ENCODE measurements at regions not wholly inside any gene's neighbourhood (a gene's known extent, or its start where the extent isn't known, plus 50 kb on each side); places are given as distances from the start of the nearest gene placed in this dataset. TPM values are rescaled to one million over a fixed set of nuclear protein-coding genes. Genes with fewer than 3 reads are reported as not detected.
A peak's percentile ranks its signal among the peaks of the same experiment; 100 is the strongest.

DNA sequence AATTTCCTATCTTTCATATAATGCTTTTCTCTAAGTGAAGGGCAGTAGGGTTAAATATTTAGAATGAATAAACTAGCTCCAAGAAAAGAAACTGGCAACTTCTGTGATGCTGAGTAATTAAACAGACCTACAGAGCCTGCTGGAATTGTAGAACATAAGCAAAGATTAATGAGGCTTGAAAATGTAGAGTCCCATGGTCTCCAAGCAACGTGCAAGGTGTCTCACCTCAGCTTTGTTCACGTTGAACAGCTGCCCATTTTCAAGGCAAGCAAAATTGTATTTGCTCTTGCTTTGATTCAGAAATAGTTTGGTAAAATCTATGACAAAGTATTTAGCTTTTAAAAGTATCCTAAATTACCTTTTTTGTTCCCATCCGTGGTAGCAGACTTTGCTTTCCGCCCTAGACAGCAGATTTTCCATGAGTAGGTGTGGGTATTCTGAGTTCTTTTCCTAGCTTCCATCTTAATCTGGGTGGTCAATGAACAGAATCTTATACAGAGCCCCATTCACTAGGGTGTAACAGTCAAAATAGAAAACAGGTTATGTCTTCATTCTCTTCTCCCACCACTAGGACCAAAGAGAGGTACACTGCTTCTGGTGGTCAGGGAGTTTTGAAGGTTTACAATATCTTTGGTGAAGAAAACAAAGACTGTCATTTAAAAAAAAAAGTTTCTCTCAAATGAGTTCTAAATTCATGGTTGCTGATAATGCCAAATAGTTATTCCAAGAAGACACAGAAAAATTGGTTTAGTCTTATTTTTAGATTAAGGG, 52.1 kb upstream of the TYRP1 start:
- TF ChIP-seq, protein P1, sequence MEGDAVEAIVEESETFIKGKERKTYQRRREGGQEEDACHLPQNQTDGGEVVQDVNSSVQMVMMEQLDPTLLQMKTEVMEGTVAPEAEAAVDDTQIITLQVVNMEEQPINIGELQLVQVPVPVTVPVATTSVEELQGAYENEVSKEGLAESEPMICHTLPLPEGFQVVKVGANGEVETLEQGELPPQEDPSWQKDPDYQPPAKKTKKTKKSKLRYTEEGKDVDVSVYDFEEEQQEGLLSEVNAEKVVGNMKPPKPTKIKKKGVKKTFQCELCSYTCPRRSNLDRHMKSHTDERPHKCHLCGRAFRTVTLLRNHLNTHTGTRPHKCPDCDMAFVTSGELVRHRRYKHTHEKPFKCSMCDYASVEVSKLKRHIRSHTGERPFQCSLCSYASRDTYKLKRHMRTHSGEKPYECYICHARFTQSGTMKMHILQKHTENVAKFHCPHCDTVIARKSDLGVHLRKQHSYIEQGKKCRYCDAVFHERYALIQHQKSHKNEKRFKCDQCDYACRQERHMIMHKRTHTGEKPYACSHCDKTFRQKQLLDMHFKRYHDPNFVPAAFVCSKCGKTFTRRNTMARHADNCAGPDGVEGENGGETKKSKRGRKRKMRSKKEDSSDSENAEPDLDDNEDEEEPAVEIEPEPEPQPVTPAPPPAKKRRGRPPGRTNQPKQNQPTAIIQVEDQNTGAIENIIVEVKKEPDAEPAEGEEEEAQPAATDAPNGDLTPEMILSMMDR (IDR thresholded peaks at IDR 0.05; ENCODE audit: insufficient read depth, low read depth, low read length), result peak; percentile 17
- H3K4me3 ChIP-seq (ENCODE audit: low read depth, low read length), result no peak overlapping the region
- DNase-seq (ENCODE audit: low read depth), result no peak

Small RNA genes in the stretch of these regions (small RNA-seq; reads per million reads assigned to genes)
- gene AL161788.1, result not detected
- gene AL162413.1, result not detected
- not detected for gene AL592227.1
- 0.38 reads per million for gene RNU2-47P
